Vagina (tissue), 2 donors: ENCODE measurements at regions not wholly inside any gene's neighbourhood (a gene's known extent, or its start where the extent isn't known, plus 50 kb on each side); places are given as distances from the start of the nearest gene placed in this dataset.

Experiments
- CTCF ChIP-seq, 3 experiments: fragments of 450-650 bp in 2 of 3; fragments of 200-600 bp in 1 of 3; sonication (generic) in 1 of 3; IDR thresholded peaks; one replicate each; pipeline ENCODE4 v1.5.1; 2017 to 2019; ENCODE audit warnings: antibody characterized with exemption in 3 of 3, mild to moderate bottlenecking in 2 of 3, moderate library complexity in 2 of 3
- POLR2A ChIP-seq, 2 donors: fragments of 450-650 bp; IDR thresholded peaks; one replicate each; pipeline ENCODE4 v1.6.1; 2017; ENCODE audit warnings: antibody characterized with exemption in 2 of 2, mild to moderate bottlenecking in 2 of 2, moderate library complexity in 2 of 2

DNA sequence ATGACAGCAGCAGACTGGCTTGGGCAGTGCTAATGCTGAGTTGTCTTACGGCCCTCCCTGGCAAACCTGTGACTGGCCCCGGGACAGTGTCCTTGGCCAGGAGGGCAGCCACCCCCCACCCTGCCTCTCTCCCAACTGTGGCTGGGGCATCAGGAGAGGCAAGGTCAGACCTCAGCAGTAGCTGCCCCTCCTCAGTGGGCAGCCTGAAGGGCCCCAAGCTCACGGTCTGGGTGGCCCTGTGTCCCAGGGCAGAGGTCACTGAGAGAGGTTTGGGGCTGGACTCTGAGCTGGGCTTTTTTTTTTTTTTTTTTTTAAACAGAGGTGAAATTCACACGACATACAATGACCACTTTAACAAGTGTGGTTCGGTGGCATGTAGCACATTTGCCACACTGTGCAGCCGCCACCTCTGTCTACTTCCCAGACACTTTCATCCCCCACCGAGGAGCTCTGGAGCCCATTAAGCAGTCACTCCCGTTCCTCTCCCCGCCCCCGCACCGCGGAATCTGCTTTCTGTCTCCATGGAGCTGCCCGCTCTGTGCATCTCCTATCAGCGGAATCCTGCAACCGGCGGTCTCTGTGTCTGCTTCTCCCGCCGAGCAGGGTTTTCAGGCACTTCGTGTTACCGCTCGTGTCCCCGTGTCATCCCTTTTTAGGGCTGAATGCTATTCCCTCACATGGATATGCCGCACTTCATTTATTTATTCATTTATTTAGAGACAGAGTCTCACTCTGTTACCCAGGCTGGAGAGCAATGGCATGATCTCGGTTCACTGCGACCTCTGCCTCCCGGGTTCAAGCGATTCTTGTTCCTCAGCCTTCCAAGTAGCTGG, 67.9 kb upstream of the GATA5 start:
- TF ChIP-seq CTCF (IDR thresholded peaks at IDR 0.05) (no peak), POLR2A (IDR thresholded peaks at IDR 0.05) (no peak)
